Mammary epithelial cell (primary cell): ENCODE measurements at regions not wholly inside any gene's neighbourhood (a gene's known extent, or its start where the extent isn't known, plus 50 kb on each side); places are given as distances from the start of the nearest gene placed in this dataset.

Experiments used
- CTCF ChIP-seq, 2 donors: IDR thresholded peaks in 1 of 2; conservative IDR thresholded peaks in 1 of 2; 2 replicates each; pipeline ENCODE4 v1.5.1; 2011 to 2012; ENCODE audit warnings: inconsistent platforms in 2 of 2, low read length in 2 of 2, mild to moderate bottlenecking in 2 of 2, control low read depth in 1 of 2, low read depth in 1 of 2; ENCODE audit not compliant: insufficient read depth in 1 of 2; ENCODE audit errors: extremely low read depth in 1 of 2
- EZH2 ChIP-seq: IDR thresholded peaks from 2 replicates; pipeline ENCODE4 v1.6.1; 2012; ENCODE audit warnings: low read length, inconsistent platforms, borderline replicate concordance

- TF ChIP-seq CTCF (conservative IDR thresholded peaks at IDR 0.05 in 1 of 2, IDR thresholded peaks at IDR 0.05 in 1 of 2; ENCODE audit: extremely low read depth in 1 of 2, insufficient read depth in 1 of 2, low read depth in 1 of 2, low read length in 2 of 2) (no peak), EZH2 (no peak)
Observed at GRCh38 chr5:163953901-163954300, 448.5 kb downstream of the MAT2B start.
